ENCODE measurements at regions not wholly inside any gene's neighbourhood (a gene's known extent, or its start where the extent isn't known, plus 50 kb on each side); places are given as distances from the start of the nearest gene placed in this dataset.

GRCh38 chr15:93214106-93214505 lies 125.1 kb upstream of the RGMA start:
- Mint-ChIP-seq H3K27ac (no peak overlapping the region), H3K4me3 (no peak overlapping the region), H3K4me1 (no peaks in the 10 kb centered on the region), H3K9me3 (peaks cover 5% of the 10 kb centered on the region), H3K36me3 (ENCODE audit: low read depth) (no peaks in the 10 kb centered on the region), H3K27me3 (peaks cover 4% of the 10 kb centered on the region)
- TF ChIP-seq, protein P1, sequence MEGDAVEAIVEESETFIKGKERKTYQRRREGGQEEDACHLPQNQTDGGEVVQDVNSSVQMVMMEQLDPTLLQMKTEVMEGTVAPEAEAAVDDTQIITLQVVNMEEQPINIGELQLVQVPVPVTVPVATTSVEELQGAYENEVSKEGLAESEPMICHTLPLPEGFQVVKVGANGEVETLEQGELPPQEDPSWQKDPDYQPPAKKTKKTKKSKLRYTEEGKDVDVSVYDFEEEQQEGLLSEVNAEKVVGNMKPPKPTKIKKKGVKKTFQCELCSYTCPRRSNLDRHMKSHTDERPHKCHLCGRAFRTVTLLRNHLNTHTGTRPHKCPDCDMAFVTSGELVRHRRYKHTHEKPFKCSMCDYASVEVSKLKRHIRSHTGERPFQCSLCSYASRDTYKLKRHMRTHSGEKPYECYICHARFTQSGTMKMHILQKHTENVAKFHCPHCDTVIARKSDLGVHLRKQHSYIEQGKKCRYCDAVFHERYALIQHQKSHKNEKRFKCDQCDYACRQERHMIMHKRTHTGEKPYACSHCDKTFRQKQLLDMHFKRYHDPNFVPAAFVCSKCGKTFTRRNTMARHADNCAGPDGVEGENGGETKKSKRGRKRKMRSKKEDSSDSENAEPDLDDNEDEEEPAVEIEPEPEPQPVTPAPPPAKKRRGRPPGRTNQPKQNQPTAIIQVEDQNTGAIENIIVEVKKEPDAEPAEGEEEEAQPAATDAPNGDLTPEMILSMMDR (IDR thresholded peaks at IDR 0.05), result no peak
- no peak for DNase-seq
- no peak for ATAC-seq (ENCODE audit: low read depth)
- POLR2A ChIA-PET, result no interaction called here
- CTCF ChIA-PET, result no interaction called here
- intact Hi-C loops (cut with micrococcal nuclease), result no loop called here

DNA sequence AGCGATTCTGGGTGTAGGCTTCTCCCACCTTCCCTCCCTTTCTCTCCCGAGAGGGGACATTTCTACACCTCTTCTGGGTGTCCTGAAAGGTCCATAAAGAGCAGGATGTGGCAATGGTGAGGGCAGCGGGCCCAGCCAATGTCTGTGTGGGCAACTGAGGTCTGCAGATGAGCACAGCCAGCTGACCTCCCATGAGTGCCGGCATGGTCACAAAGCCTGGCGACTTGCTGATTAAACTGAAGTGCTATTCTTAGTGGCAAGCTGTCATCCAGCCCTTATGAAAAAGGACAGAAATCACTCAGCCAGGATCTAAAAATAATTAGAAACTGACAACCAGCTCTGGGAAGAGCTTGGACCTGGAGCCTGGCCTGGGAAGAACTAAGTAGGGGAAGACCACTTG lies 124.3 kb upstream of the RGMA start:
- H3K27ac Mint-ChIP-seq, result no peak overlapping the region
- TF ChIP-seq, protein P1 (IDR thresholded peaks at IDR 0.05), result no peak
- POLR2A ChIA-PET, result no interaction called here
- DNase-seq (no peak), ATAC-seq (ENCODE audit: low read depth) (no peak)
- peaks cover 4% of the 10 kb centered on the region for H3K27me3 Mint-ChIP-seq
- no peaks in the 10 kb centered on the region for H3K4me1 Mint-ChIP-seq
- peaks cover 4% of the 10 kb centered on the region for H3K9me3 Mint-ChIP-seq
- intact Hi-C loops (cut with micrococcal nuclease), result no loop called here
- no peak overlapping the region for H3K4me3 Mint-ChIP-seq
- H3K36me3 Mint-ChIP-seq (ENCODE audit: low read depth), result no peaks in the 10 kb centered on the region
- CTCF ChIA-PET, result no interaction called here

DNA sequence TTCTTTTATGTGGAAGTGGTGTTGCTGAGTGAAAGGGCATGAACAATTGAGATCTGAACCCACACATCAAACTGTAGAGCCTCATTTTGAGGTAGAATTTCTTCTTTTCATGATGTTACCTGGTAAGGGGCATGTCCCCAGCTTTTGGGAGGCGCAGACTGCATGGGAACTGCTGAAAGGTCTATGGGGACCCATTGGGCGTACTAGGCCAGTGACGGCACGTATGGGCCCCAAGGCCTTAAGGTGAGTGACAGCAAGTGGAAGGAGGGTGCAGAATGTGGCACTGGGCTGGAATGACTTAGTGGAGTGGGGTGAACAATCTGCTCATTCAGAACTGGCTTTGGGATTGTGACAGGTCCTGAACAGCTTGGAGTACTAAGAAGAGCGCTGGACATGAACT lies 123.6 kb upstream of the RGMA start:
- Mint-ChIP-seq H3K4me1 (no peaks in the 10 kb centered on the region), H3K4me3 (no peak overlapping the region), H3K9me3 (peaks cover 4% of the 10 kb centered on the region), H3K36me3 (ENCODE audit: low read depth) (no peaks in the 10 kb centered on the region), H3K27ac (no peak overlapping the region), H3K27me3 (peaks cover 4% of the 10 kb centered on the region)
- TF ChIP-seq, protein P1 (IDR thresholded peaks at IDR 0.05), result no peak
- intact Hi-C loops (cut with micrococcal nuclease), result no loop called here
- no peak for ATAC-seq (ENCODE audit: low read depth)
- ChIA-PET CTCF (no interaction called here), POLR2A (no interaction called here)
- DNase-seq, result no peak

GRCh38 chr15:93210995-93211394 lies 122.0 kb upstream of the RGMA start:
- H3K27me3 Mint-ChIP-seq, result peaks cover 4% of the 10 kb centered on the region
- intact Hi-C loops (cut with micrococcal nuclease), result no loop called here
- H3K36me3 Mint-ChIP-seq (ENCODE audit: low read depth), result no peaks in the 10 kb centered on the region
- H3K9me3 Mint-ChIP-seq, result peaks cover 4% of the 10 kb centered on the region
- POLR2A ChIA-PET, result no interaction called here
- no peak overlapping the region for H3K4me3 Mint-ChIP-seq
- CTCF ChIA-PET, result no interaction called here
- ATAC-seq (ENCODE audit: low read depth) (no peak), DNase-seq (no peak)
- no peaks in the 10 kb centered on the region for H3K4me1 Mint-ChIP-seq
- no peak overlapping the region for H3K27ac Mint-ChIP-seq
- TF ChIP-seq, protein P1 (IDR thresholded peaks at IDR 0.05), result no peak

DNA sequence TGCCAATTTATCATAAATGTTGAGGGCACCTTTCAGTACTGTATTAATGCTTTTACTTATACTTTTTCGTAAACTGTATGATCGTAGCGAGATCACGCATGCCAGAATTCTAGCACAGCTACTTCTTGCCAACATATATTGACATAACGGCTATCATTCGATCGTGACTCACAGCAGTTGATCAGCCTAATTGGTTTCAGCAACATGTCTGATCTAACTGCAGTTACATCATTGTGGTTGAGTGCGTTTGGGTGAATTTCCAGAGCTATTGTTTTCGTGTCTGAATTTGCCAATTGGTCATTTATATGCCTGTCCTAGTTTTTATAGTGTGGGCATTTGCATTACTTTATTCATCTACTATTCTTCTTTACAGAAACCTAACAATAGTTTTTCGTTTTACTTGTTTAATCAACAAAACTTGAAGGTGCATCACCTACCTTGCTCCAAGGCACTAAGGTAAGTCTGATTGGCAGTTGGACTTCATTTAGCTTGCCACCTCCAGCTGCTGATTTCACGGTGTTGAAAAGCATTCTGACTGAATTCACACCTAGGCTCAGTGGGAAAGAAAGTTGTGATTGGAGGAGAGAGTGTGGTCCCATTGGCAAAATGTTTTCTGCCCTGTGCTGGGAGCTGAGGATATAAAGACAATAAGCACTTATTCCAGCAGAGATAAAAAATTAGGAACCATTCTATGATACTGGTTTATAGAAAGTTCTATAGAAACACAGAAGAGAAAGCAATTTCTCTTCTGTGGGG lies 120.9 kb upstream of the RGMA start:
- Mint-ChIP-seq H3K27ac (no peak overlapping the region), H3K4me3 (no peak overlapping the region), H3K4me1 (no peaks in the 10 kb centered on the region), H3K27me3 (peaks cover 4% of the 10 kb centered on the region), H3K36me3 (ENCODE audit: low read depth) (no peaks in the 10 kb centered on the region), H3K9me3 (peaks cover 6% of the 10 kb centered on the region)
- intact Hi-C loops (cut with micrococcal nuclease), result no loop called here
- ATAC-seq (ENCODE audit: low read depth), result no peak
- TF ChIP-seq, protein P1 (IDR thresholded peaks at IDR 0.05), result no peak
- DNase-seq, result no peak
- ChIA-PET POLR2A (no interaction called here), CTCF (no interaction called here)

All from activated B cell treated with CpG ODN at 0.5 μM for 24 hours (primary cell).